GM21717 (cell line): ENCODE measurements at regions not wholly inside any gene's neighbourhood (a gene's known extent, or its start where the extent isn't known, plus 50 kb on each side); places are given as distances from the start of the nearest gene placed in this dataset.
A peak's percentile ranks its signal among the peaks of the same experiment; 100 is the strongest.
"Not testable (repeated sequence)": the region's sequence is repeated elsewhere in the genome, so short reads cannot be mapped to it uniquely, and the experiment has no call there.

ENCODE experiments used
- ATAC-seq: cut with Tn5 transposase; IDR thresholded peaks from one replicate; pipeline ENCODE4 v1.9.1; 2021; ENCODE audit warnings: mild to moderate bottlenecking, moderate library complexity; ENCODE audit not compliant: unreplicated experiment

GRCh38 chr20:12916699-12917098 lies 92.1 kb upstream of the SPTLC3 start:
- ATAC-seq: no peak

- no peak for ATAC-seq
Measured at GRCh38 chr20:12924126-12924525, 84.6 kb upstream of the SPTLC3 start.

- peak; percentile 92 for ATAC-seq
Measured at GRCh38 chr20:12925210-12925755, 83.5 kb upstream of the SPTLC3 start.

- ATAC-seq: no peak
Measured at GRCh38 chr20:12925863-12926793, 82.6 kb upstream of the SPTLC3 start.

GRCh38 chr20:12927489-12927888 lies 81.3 kb upstream of the SPTLC3 start:
- ATAC-seq: no peak

GRCh38 chr20:12928358-12928754 lies 80.4 kb upstream of the SPTLC3 start:
- no peak for ATAC-seq

GRCh38 chr20:12928755-12929401 lies 79.9 kb upstream of the SPTLC3 start:
- no peak for ATAC-seq

GRCh38 chr20:12936020-12936419 lies 72.8 kb upstream of the SPTLC3 start:
- ATAC-seq: no peak

GRCh38 chr20:12936524-12936923 lies 72.2 kb upstream of the SPTLC3 start:
- no peak for ATAC-seq

GRCh38 chr20:12941025-12941424 lies 67.7 kb upstream of the SPTLC3 start:
- ATAC-seq: no peak

- no peak for ATAC-seq
Measured at GRCh38 chr20:12942123-12942522, 66.6 kb upstream of the SPTLC3 start.

GRCh38 chr20:12946789-12947188 lies 62.0 kb upstream of the SPTLC3 start:
- ATAC-seq: no peak

GRCh38 chr20:12947691-12948090 lies 61.1 kb upstream of the SPTLC3 start:
- ATAC-seq: no peak

GRCh38 chr20:12949429-12949980 lies 59.3 kb upstream of the SPTLC3 start:
- no peak for ATAC-seq

GRCh38 chr20:12954254-12954653 lies 54.5 kb upstream of the SPTLC3 start:
- not testable (repeated sequence) for ATAC-seq

- no peak for ATAC-seq
Measured at GRCh38 chr20:12955611-12956010, 53.2 kb upstream of the SPTLC3 start.

GRCh38 chr20:12956303-12956702 lies 52.5 kb upstream of the SPTLC3 start:
- ATAC-seq: no peak

GRCh38 chr20:12957968-12958367 lies 50.8 kb upstream of the SPTLC3 start:
- ATAC-seq: no peak
